B cell (primary cell): ENCODE measurements at regions not wholly inside any gene's neighbourhood (a gene's known extent, or its start where the extent isn't known, plus 50 kb on each side); places are given as distances from the start of the nearest gene placed in this dataset.

Experiments
- ATAC-seq: fragments of 200-7000 bp; cut with Tn5 transposase; one replicate; pipeline ENCODE4 v1.10.0; 2021; ENCODE audit warnings: low read depth, mild to moderate bottlenecking, moderate number of reproducible peaks, moderate library complexity
- CTCF ChIA-PET: fragments of 350-600 bp; sonication (Branson Sonifier 250); formaldehyde crosslinking; loops from one replicate; lab custom pipeline; 2021; ENCODE audit warnings: antibody characterized with exemption, inconsistent platforms; lab: Charles Lee
- POLR2A ChIA-PET: fragments of 350-600 bp; sonication (Branson Sonifier 250); formaldehyde crosslinking; loops from one replicate; lab custom pipeline; 2021; ENCODE audit warnings: antibody characterized with exemption; lab: Charles Lee
- DNase-seq: peaks from one replicate; pipeline ENCODE4 v3.0.0; 2013
- H2AFZ ChIP-seq: 2 replicates; pipeline ENCODE4 v1.6.1; 2012; ENCODE audit warnings: mild to moderate bottlenecking, low read depth, low read length; ENCODE audit not compliant: insufficient read depth, poor library complexity, severe bottlenecking
- H3K27ac ChIP-seq, 2 donors: 1 replicate in 1 of 2; 2 replicates in 1 of 2; pipeline ENCODE4 v1.5.1; 2012 to 2013; ENCODE audit warnings: low read length in 2 of 2, mild to moderate bottlenecking in 2 of 2, moderate library complexity in 1 of 2
- H3K27me3 ChIP-seq, 4 experiments: fragments of 200-600 bp in 1 of 4; sonication (generic) in 1 of 4; replicated peaks in 1 of 4; 1 replicate in 2 of 4; 2 replicates in 2 of 4; pipeline versions ENCODE4 v1.6.1 to v1.7.0; 2013 to 2016; ENCODE audit warnings: low read length in 3 of 4, mild to moderate bottlenecking in 2 of 4, mixed read lengths in 1 of 4, moderate library complexity in 1 of 4; ENCODE audit not compliant: insufficient read depth in 4 of 4, control insufficient read depth in 3 of 4; ENCODE audit errors: control extremely low read depth in 1 of 4
- H3K36me3 ChIP-seq, 2 experiments: replicated peaks in 1 of 2; 1 replicate in 1 of 2; 2 replicates in 1 of 2; pipeline versions ENCODE4 v1.6.1 to v1.7.1; 2013; ENCODE audit warnings: low read length in 1 of 2; ENCODE audit not compliant: insufficient read depth in 2 of 2, control insufficient read depth in 1 of 2; ENCODE audit errors: control extremely low read depth in 1 of 2, extremely low read depth in 1 of 2
- H3K4me1 ChIP-seq, 2 donors: fragments of 200-600 bp in 1 of 2; sonication (generic) in 1 of 2; 1 replicate in 1 of 2; 2 replicates in 1 of 2; pipeline versions ENCODE4 v1.5.1 to v1.6.1; 2013 to 2017; ENCODE audit warnings: low read length in 2 of 2; ENCODE audit not compliant: control insufficient read depth in 2 of 2, insufficient read depth in 2 of 2
- H3K4me2 ChIP-seq: replicated peaks from 2 replicates; pipeline ENCODE3; 2012; ENCODE audit warnings: mild to moderate bottlenecking, low read depth, low read length; ENCODE audit not compliant: poor library complexity, severe bottlenecking
- H3K4me3 ChIP-seq, 5 experiments: fragments of 200-600 bp in 1 of 5; sonication (generic) in 1 of 5; 1 replicate in 3 of 5; 2 replicates in 2 of 5; pipeline versions ENCODE4 v1.5.1 to v1.7.0; 2011 to 2016; ENCODE audit warnings: low read length in 4 of 5, mild to moderate bottlenecking in 4 of 5, low read depth in 2 of 5, control low read depth in 1 of 5, moderate library complexity in 1 of 5; ENCODE audit not compliant: insufficient read depth in 1 of 5; ENCODE audit errors: control extremely low read depth in 1 of 5, extremely low read depth in 1 of 5
- H3K79me2 ChIP-seq: fragments of 200-600 bp; sonication (generic); one replicate; pipeline ENCODE4 v1.6.0; 2016; ENCODE audit warnings: low read length; ENCODE audit not compliant: control insufficient read depth, insufficient read depth
- H3K9ac ChIP-seq: fragments of 200-600 bp; sonication (generic); 2 replicates; pipeline ENCODE4 v1.6.1; 2017; ENCODE audit warnings: mild to moderate bottlenecking, low read length, moderate library complexity
- H3K9me3 ChIP-seq, 3 donors: one replicate each; pipeline versions ENCODE4 v1.6.1 to v1.7.1; 2013; ENCODE audit warnings: low read length in 2 of 3; ENCODE audit not compliant: control insufficient read depth in 2 of 3, insufficient read depth in 1 of 3; ENCODE audit errors: control extremely low read depth in 1 of 3
- H4K20me1 ChIP-seq: 2 replicates; pipeline ENCODE4 v1.6.0; 2012; ENCODE audit warnings: mild to moderate bottlenecking, low read length; ENCODE audit not compliant: insufficient read depth, control insufficient read depth, poor library complexity, severe bottlenecking
- H3K27ac Mint-ChIP-seq: one replicate; pipeline ENCODE4 v1.8.0; 2021; ENCODE audit warnings: mixed read lengths
- H3K27me3 Mint-ChIP-seq: one replicate; pipeline ENCODE4 v1.8.0; 2021; ENCODE audit warnings: mixed read lengths
- H3K4me1 Mint-ChIP-seq: one replicate; pipeline ENCODE4 v1.8.0; 2021; ENCODE audit warnings: mixed read lengths
- H3K4me3 Mint-ChIP-seq: one replicate; pipeline ENCODE4 v1.8.0; 2021; ENCODE audit warnings: mixed read lengths
- H3K9me3 Mint-ChIP-seq: one replicate; pipeline ENCODE4 v1.8.0; 2022; ENCODE audit warnings: mixed read lengths; ENCODE audit not compliant: insufficient read depth
- CTCF ChIP-seq: fragments of 200-600 bp; IDR thresholded peaks from one replicate; pipeline ENCODE4 v1.8.0; 2022; ENCODE audit warnings: antibody characterized with exemption, mild to moderate bottlenecking
- EZH2 ChIP-seq: IDR thresholded peaks from 2 replicates; pipeline ENCODE4 v1.6.1; 2012; ENCODE audit warnings: borderline replicate concordance, low read depth, mild to moderate bottlenecking, moderate library complexity, low read length; ENCODE audit not compliant: insufficient read depth, poor library complexity, severe bottlenecking
- WGBS: methylation state at CpG from one replicate; pipeline ENCODE4 v1.1.5; 2013; ENCODE audit warnings: missing lambda C conversion rate; ENCODE audit not compliant: insufficient coverage; 5-methylcytosine and 5-hydroxymethylcytosine counted together
- intact Hi-C: fragments of 100-400 bp; cut with micrococcal nuclease; formaldehyde crosslinking; loops from one replicate; pipeline ENCODE4 v1.10.0; 2022

GRCh38 chr3:176120507-176120906 lies 1076.8 kb downstream of the TBL1XR1 start:
- Mint-ChIP-seq H3K9me3 (peaks cover 3% of the 10 kb centered on the region), H3K27ac (no peak overlapping the region), H3K4me1 (no peaks in the 10 kb centered on the region), H3K4me3 (no peak overlapping the region), H3K27me3 (no peaks in the 10 kb centered on the region)
- H3K9ac ChIP-seq, result no peak overlapping the region
- H3K27me3 ChIP-seq, result no peaks in the 10 kb centered on the region
- no peak for TF ChIP-seq CTCF
- no peak for TF ChIP-seq EZH2
- intact Hi-C loops, result no loop called here
- ChIA-PET POLR2A (no interaction called here), CTCF (interaction anchor here (0.8 kb wide), 1 partner anchor 1618 kb away, joined by 3 read pairs; no protein-coding TSS in a partner anchor)
- no peaks in the 10 kb centered on the region for H3K4me1 ChIP-seq
- DNase-seq, result no peak
- no peak for ATAC-seq
- no peaks in the 10 kb centered on the region for H3K36me3 ChIP-seq
- no peaks in the 10 kb centered on the region for H4K20me1 ChIP-seq
- H3K79me2 ChIP-seq, result no peaks in the 10 kb centered on the region
- no peak overlapping the region for H3K27ac ChIP-seq
- no peak overlapping the region for H2AFZ ChIP-seq
- no peak overlapping the region for H3K4me2 ChIP-seq
- no CpG with 5 or more reads among the region's 2 CpGs for WGBS
- H3K9me3 ChIP-seq, result no peaks in the 10 kb centered on the region
- H3K4me3 ChIP-seq, result no peak overlapping the region

GRCh38 chr3:176119826-176120225 lies 1077.5 kb downstream of the TBL1XR1 start:
- intact Hi-C loops, result no loop called here
- DNase-seq, result no peak
- Mint-ChIP-seq H3K9me3 (peaks cover 3% of the 10 kb centered on the region), H3K4me3 (no peak overlapping the region), H3K27ac (no peak overlapping the region), H3K27me3 (no peaks in the 10 kb centered on the region), H3K4me1 (no peaks in the 10 kb centered on the region)
- no peak overlapping the region for H3K27ac ChIP-seq
- no peaks in the 10 kb centered on the region for H3K4me1 ChIP-seq
- H3K79me2 ChIP-seq, result no peaks in the 10 kb centered on the region
- H3K4me2 ChIP-seq, result no peak overlapping the region
- H2AFZ ChIP-seq, result no peak overlapping the region
- 93% methylated on average over 4 of the region's 6 CpGs for WGBS
- ATAC-seq, result no peak
- no peak overlapping the region for H3K9ac ChIP-seq
- ChIA-PET POLR2A (no interaction called here), CTCF (no interaction called here)
- H4K20me1 ChIP-seq, result no peaks in the 10 kb centered on the region
- no peaks in the 10 kb centered on the region for H3K9me3 ChIP-seq
- H3K4me3 ChIP-seq, result no peak overlapping the region
- no peaks in the 10 kb centered on the region for H3K27me3 ChIP-seq
- TF ChIP-seq CTCF (no peak), EZH2 (no peak)
- no peaks in the 10 kb centered on the region for H3K36me3 ChIP-seq
